ENCODE measurements at regions not wholly inside any gene's neighbourhood (a gene's known extent, or its start where the extent isn't known, plus 50 kb on each side); places are given as distances from the start of the nearest gene placed in this dataset.

GRCh38 chr15:79496838-79497237 is 64.7 kb downstream of the MINAR1 start:
- H3K9ac ChIP-seq, result no peak overlapping the region
- no peak overlapping the region for H3K4me2 ChIP-seq
- DNase-seq, result no peak
- no peaks in the 10 kb centered on the region for H3F3A ChIP-seq (replicated peaks; ENCODE audit: insufficient read depth)
- POLR2A ChIA-PET, result no interaction called here
- no peaks in the 10 kb centered on the region for H3K9me2 ChIP-seq
- 64% methylated on average over 4 of the region's 4 CpGs for WGBS (ENCODE audit: low lambda C conversion rate)
- H3K27me3 ChIP-seq (ENCODE audit: insufficient read depth), result no peaks in the 10 kb centered on the region
- no peak overlapping the region for H3K4me3 ChIP-seq (ENCODE audit: low read depth in 2 of 2, low read length in 1 of 2)
- no peaks in the 10 kb centered on the region for H3K36me3 ChIP-seq (replicated peaks in 1 of 2; ENCODE audit: control insufficient read depth in 1 of 2, insufficient read depth in 2 of 2, low read length in 1 of 2)
- H2AFZ ChIP-seq (ENCODE audit: low read depth), result no peak overlapping the region
- TF ChIP-seq TEAD4 (IDR thresholded peaks at IDR 0.05; ENCODE audit: borderline replicate concordance, insufficient read depth) (no peak), REST (IDR thresholded peaks at IDR 0.05; ENCODE audit: low read depth, low read length) (no peak), FOXJ3 (CRISPR knock-in tag; IDR thresholded peaks at IDR 0.05) (no peak), NFIC (IDR thresholded peaks at IDR 0.05; ENCODE audit: borderline replicate concordance) (no peak), FOXM1 (IDR thresholded peaks at IDR 0.05; ENCODE audit: low read depth) (no peak), MEF2A (IDR thresholded peaks at IDR 0.05; ENCODE audit: borderline replicate concordance, low read depth) (no peak), CTCF (IDR thresholded peaks at IDR 0.05) (no peak), PBX3 (IDR thresholded peaks at IDR 0.05) (no peak), YY1 (IDR thresholded peaks at IDR 0.05; ENCODE audit: low read depth) (no peak), POLR2AphosphoS5 (IDR thresholded peaks at IDR 0.05; ENCODE audit: low read depth, low read length) (no peak)
- H4K20me1 ChIP-seq (ENCODE audit: insufficient read depth), result no peaks in the 10 kb centered on the region
- H3K9me3 ChIP-seq, result no peaks in the 10 kb centered on the region
- H3K27ac ChIP-seq (ENCODE audit: low read depth in 2 of 2, low read length in 1 of 2), result no peak overlapping the region
- CTCF ChIA-PET, result no interaction called here
- H3K4me1 ChIP-seq (ENCODE audit: control insufficient read depth in 1 of 2, insufficient read depth in 2 of 2, low read depth in 1 of 2, low read length in 1 of 2), result no peaks in the 10 kb centered on the region; a peak in 1 of 4 replicates
- H3K79me2 ChIP-seq (ENCODE audit: insufficient read depth), result no peaks in the 10 kb centered on the region

GRCh38 chr15:79501086-79501485 is 69.0 kb downstream of the MINAR1 start:
- no peaks in the 10 kb centered on the region for H3K4me1 ChIP-seq (ENCODE audit: control insufficient read depth in 1 of 2, insufficient read depth in 2 of 2, low read depth in 1 of 2, low read length in 1 of 2)
- no peak overlapping the region for H3K4me3 ChIP-seq (ENCODE audit: low read depth in 2 of 2, low read length in 1 of 2)
- no peaks in the 10 kb centered on the region for H4K20me1 ChIP-seq (ENCODE audit: insufficient read depth)
- no peaks in the 10 kb centered on the region for H3K9me3 ChIP-seq
- no peak overlapping the region for H2AFZ ChIP-seq (ENCODE audit: low read depth)
- no peaks in the 10 kb centered on the region for H3K27me3 ChIP-seq (ENCODE audit: insufficient read depth)
- no peak for DNase-seq
- H3F3A ChIP-seq (replicated peaks; ENCODE audit: insufficient read depth), result no peaks in the 10 kb centered on the region
- no peaks in the 10 kb centered on the region for H3K9me2 ChIP-seq
- WGBS (ENCODE audit: low lambda C conversion rate), result 35% methylated on average over 4 of the region's 5 CpGs
- no peak overlapping the region for H3K27ac ChIP-seq (ENCODE audit: low read depth in 2 of 2, low read length in 1 of 2)
- ChIA-PET CTCF (no interaction called here), POLR2A (no interaction called here)
- no peak overlapping the region for H3K9ac ChIP-seq
- no peak overlapping the region for H3K4me2 ChIP-seq
- no peaks in the 10 kb centered on the region for H3K36me3 ChIP-seq (replicated peaks in 1 of 2; ENCODE audit: control insufficient read depth in 1 of 2, insufficient read depth in 2 of 2, low read length in 1 of 2)
- H3K79me2 ChIP-seq (ENCODE audit: insufficient read depth), result no peaks in the 10 kb centered on the region
- no peak for TF ChIP-seq REST (IDR thresholded peaks at IDR 0.05; ENCODE audit: low read depth, low read length)
- no peak for TF ChIP-seq POLR2AphosphoS5 (IDR thresholded peaks at IDR 0.05; ENCODE audit: low read depth, low read length)
- no peak for TF ChIP-seq YY1 (IDR thresholded peaks at IDR 0.05; ENCODE audit: low read depth)
- TF ChIP-seq GATA2 (CRISPR knock-in tag; IDR thresholded peaks at IDR 0.05), result no peak
- no peak for TF ChIP-seq EZH2phosphoT487 (IDR thresholded peaks at IDR 0.05; ENCODE audit: borderline replicate concordance, low read depth)
- no peak for TF ChIP-seq SIN3A (IDR thresholded peaks at IDR 0.05; ENCODE audit: borderline replicate concordance, low read depth, low read length)
- TF ChIP-seq FOXJ3 (CRISPR knock-in tag; IDR thresholded peaks at IDR 0.05), result no peak
- no peak for TF ChIP-seq MXI1 (IDR thresholded peaks at IDR 0.05; ENCODE audit: low read depth, low read length)
- TF ChIP-seq GABPA (IDR thresholded peaks at IDR 0.05; ENCODE audit: low read depth), result no peak
- no peak for TF ChIP-seq NRF1 (IDR thresholded peaks at IDR 0.05; ENCODE audit: low read depth, low read length)
- no peak for TF ChIP-seq TAF1 (IDR thresholded peaks at IDR 0.05; ENCODE audit: borderline replicate concordance, low read depth, low read length)
- TF ChIP-seq TEAD4 (IDR thresholded peaks at IDR 0.05; ENCODE audit: borderline replicate concordance, insufficient read depth), result no peak
